HG03025 (cell line): ENCODE measurements at regions not wholly inside any gene's neighbourhood (a gene's known extent, or its start where the extent isn't known, plus 50 kb on each side); places are given as distances from the start of the nearest gene placed in this dataset.

Experiments used
- ATAC-seq: cut with Tn5 transposase; IDR thresholded peaks from one replicate; pipeline ENCODE4 v1.9.1; 2021; ENCODE audit warnings: mild to moderate bottlenecking, moderate library complexity; ENCODE audit not compliant: unreplicated experiment, low FRiP score

GRCh38 chr6:165807249-165807960 is 144.4 kb upstream of the PDE10A start:
- ATAC-seq, result no peak

- ATAC-seq, result no peak
These were observed 143.2 kb upstream of the PDE10A start for GRCh38 chr6:165806126-165806810.

DNA sequence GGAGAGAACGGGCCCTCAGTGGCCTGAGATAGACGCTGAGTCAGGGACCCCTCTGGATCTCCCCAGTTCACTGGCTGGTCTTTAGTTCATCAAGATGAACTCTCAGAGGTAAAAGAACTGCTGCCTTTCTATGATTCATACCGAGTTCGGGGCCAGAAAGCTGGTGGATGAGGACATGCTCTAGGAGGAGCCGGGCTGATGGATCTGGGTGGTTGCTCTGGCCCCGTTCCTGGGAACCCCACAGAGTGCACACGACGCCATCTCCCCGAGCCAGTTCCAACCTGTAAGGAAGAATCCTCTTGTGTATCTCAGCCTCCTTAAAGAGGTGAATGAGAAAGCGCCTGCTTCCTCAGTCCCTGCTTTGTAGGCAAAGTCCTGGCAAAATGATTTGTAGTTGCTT is 142.6 kb upstream of the PDE10A start:
- no peak for ATAC-seq

GRCh38 chr6:165805067-165805555 is 142.1 kb upstream of the PDE10A start:
- no peak for ATAC-seq

DNA sequence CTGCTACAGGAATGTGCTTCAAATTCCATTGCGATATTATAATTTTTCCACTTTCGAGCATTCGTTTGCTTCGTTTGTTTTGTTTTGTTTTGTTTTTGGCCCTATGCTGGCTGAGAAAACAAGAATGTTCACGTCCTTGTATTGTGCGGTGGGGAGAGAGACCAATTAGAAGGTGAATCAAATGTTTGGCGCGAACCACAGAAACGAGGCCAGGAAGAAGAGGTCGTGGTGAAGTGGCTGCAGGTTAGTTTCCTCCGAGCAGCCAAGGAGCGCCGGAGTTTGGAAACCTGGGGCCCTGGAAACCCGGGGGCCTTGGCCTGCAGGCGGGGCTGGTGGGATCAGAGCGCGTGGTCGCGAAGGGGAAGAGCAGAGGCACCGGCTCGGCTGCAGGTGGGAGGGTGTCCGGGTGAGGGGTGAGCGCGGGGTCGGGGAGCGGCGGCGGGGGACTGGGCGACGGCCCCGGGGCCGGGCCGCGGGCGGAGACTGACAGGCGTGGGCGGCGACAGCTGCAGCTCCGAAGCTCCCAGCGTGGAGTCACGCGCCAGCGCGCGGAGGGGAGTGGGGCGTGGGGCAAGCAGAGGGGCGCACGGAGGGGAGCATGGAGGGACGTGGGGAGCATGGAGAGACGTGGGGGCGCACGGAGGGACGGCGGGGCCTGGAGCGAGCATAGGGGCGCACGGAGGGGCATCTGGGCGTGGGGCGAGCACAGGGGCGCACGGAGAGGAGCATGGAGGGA is 141.5 kb upstream of the PDE10A start:
- no peak for ATAC-seq

DNA sequence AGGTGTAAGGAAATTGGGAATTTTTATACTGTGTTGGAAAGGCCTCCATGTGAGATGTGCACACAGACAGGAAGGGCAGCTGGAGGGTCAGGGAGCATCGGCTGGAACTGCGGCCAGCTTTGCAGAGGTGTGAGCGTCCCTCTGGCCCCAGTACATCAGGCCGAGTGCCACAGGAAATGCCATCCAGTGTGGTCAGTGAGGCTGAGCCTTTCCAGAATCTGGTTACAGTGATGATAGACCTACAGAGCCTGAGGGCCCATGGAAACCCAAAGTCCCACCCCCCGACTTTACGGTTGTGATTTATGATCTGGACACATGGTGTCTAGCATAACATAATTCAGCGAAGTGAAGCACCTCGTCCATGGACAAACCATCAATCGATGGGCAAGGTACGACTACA is 137.3 kb upstream of the PDE10A start:
- no peak for ATAC-seq

- ATAC-seq, result no peak
These were observed 136.5 kb upstream of the PDE10A start for GRCh38 chr6:165799391-165800153.

DNA sequence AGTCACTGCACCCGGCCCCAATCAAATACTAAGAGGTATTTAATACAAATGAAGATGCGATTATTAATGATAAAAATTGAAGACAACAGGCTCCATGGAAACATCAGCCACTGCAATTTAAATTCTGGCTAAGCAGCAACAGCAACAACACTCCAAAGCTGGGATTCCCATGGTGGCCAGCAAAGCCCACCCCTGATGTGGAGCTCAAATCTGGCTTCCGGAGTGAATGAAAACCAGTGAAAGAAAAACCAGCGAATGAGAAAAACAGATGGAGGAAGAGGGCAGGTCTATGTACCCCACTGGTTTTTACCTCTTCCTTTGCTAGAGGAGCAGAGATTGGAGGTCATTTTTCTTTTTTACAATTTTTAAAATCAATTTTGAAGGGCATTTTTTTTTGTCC is 135.9 kb upstream of the PDE10A start:
- ATAC-seq, result no peak

- no peak for ATAC-seq
These were observed 131.1 kb upstream of the PDE10A start for GRCh38 chr6:165794179-165794601.

DNA sequence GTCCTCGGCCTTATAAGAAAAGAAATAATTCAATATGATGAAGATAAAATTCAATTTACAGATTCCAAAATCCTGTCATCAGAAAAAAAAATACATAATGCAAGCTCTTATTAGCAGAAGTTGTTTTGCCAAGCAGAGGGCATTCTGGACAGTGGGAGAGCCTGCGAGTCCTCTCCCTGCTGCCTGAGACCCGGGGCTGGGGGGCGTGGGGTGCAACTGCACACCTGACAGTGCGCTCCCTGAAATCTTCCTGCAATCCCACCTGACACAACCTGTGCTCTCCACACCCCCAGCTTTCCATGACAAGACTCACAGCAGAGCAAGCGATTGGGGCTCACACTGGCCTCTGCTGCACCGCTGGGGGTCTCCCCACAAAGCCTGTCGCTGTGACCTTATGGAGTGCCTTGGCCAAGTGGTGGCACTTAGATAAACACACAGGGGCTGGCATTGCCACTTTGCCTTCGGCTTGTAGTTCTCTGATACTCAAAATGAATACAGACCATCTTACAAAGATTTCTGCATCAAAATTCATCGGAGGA is 130.3 kb upstream of the PDE10A start:
- ATAC-seq, result no peak

DNA sequence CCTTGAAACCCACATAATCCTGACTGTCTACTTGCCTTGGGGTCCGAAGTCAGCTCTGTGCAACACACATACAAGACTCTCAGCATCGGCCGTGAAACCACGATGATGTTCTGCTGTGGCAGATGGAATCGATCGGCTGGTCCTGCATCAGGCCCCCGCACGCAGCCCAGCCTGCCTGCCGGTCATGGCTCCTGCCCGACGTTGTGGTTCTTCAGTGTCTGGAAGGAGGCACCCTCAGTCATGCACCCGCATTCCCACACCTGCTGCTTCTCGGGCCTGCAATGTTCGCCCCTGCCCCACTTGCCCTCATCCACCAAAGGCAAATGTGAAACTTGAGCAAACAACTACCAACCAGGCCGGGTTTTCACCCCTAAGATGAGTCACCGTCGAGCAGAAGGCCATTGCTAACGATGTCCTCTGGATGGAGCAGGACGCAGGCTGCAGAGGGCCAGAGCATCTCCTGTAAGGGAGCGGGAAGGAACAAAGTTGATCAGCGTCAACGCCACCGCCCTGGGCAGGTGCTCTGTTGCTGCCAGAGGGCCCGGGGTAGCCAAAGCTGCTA is 128.9 kb upstream of the PDE10A start:
- ATAC-seq, result no peak

DNA sequence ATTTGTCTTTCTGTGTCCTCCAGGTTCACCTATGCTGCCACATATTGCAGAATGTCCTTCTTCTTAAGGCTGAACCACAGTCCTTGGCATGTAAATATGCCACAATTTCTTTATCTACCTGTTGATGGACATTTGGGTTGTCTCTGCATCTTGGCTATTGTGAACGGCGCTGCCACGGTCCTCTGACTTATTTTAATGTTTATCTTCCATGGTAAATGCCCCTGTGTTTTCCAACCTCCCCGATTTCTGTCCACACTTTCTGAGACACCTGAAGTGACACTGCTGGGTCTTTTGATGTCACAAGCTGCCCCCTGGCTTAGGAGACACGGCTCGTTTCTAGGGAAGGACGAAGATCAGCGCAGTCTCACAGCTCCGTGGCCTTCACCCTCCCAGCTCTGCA is 128.3 kb upstream of the PDE10A start:
- ATAC-seq, result no peak

- ATAC-seq, result no peak
These were observed 119.8 kb upstream of the PDE10A start for GRCh38 chr6:165782812-165783211.

- no peak for ATAC-seq
These were observed 119.1 kb upstream of the PDE10A start for GRCh38 chr6:165782134-165782533.

GRCh38 chr6:165777680-165778079 is 114.6 kb upstream of the PDE10A start:
- ATAC-seq, result no peak

DNA sequence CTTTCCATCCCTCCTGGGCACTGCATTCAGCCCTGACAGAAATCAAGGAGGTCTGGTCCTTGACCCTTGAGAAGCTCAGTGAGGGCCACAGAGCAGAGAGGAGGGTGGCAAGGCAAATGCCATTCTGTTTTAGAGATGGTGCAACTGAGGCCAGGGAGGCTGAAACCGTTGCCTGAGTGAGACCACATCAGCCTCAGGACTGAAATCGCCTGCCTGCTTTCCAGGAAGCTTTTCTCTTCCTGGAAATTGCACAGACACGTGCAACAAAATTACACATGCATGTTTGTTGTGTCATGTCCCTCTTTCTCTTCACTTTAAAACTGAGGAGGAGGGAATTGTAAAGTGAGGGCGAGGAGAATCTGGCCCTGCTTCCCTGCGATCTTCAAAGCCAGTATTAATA is 113.7 kb upstream of the PDE10A start:
- ATAC-seq, result no peak

DNA sequence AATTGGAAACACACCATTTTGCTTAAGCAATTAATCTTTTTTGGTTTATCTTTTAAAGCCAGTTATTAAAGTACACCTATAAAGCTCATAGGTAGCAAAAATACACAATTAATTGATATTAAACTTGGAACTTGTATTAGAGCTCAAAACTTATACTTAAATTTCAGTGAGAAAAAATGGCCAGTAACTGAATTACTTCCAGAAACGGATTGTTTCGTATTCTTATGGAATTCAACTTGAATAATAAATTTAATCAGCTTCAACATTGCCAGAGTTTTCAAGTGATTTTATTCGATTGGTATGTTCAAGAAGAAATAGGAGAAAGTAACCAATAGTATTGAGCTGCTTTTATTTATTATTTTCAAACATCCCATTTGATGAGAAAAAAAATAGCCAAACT is 112.7 kb upstream of the PDE10A start:
- ATAC-seq, result no peak

DNA sequence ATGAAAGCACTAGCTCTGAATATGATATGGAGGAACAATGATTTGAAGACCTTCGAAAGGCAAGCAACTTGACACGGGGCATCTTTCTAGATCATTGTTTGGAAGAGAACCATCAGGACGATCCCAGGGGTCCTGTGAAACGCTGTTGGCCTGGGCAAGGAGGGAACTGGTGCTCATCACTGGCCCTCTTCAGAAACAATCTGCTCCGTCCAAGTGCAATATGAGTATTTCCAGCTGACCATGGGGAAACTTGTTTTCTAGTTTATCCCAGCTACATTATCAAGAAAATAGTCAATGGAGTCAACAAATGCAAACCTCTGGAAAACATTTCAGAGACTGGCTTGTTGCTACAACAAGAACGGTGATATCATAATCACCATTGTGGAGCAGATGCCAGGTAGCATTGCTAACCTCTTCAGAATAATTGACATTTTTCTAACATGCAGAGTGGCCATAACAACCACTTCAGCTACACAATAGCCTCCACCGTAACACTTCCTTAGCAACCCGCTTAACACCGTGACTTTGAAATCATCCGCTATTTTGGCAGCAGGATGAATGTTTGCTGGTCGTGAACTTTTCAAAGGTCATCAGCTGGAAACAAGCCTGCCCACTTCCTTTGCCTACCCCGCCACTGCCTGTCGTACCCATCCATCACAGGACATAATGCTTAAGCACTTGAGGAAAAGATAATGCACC is 112.0 kb upstream of the PDE10A start:
- ATAC-seq, result no peak

GRCh38 chr6:165770397-165771082 is 107.5 kb upstream of the PDE10A start:
- ATAC-seq, result no peak
